Loucy (cell line): ENCODE measurements at regions not wholly inside any gene's neighbourhood (a gene's known extent, or its start where the extent isn't known, plus 50 kb on each side); places are given as distances from the start of the nearest gene placed in this dataset.

Experiments used
- H2AFZ ChIP-seq: fragments of 200-600 bp; sonication (generic); 2 replicates; pipeline ENCODE4 v1.6.0; 2016; ENCODE audit warnings: antibody characterized with exemption, mild to moderate bottlenecking, low read length, moderate library complexity
- H3F3A ChIP-seq: fragments of 200-600 bp; 2 replicates; pipeline ENCODE4 v1.6.0; 2016; ENCODE audit warnings: antibody characterized with exemption, low read depth, mild to moderate bottlenecking
- H3K27me3 ChIP-seq: fragments of 200-600 bp; sonication (generic); 2 replicates; pipeline ENCODE4 v1.6.1; 2014; ENCODE audit warnings: low read length, mild to moderate bottlenecking; ENCODE audit not compliant: insufficient read depth, poor library complexity, severe bottlenecking
- H3K36me3 ChIP-seq: fragments of 200-600 bp; sonication (generic); 2 replicates; pipeline ENCODE4 v1.6.1; 2016; ENCODE audit warnings: low read length; ENCODE audit not compliant: insufficient read depth
- H3K4me1 ChIP-seq: fragments of 200-600 bp; sonication (generic); 2 replicates; pipeline ENCODE4 v1.5.1; 2014; ENCODE audit warnings: low read length, mild to moderate bottlenecking; ENCODE audit not compliant: insufficient read depth, poor library complexity, severe bottlenecking
- H3K4me2 ChIP-seq: fragments of 200-600 bp; sonication (generic); 2 replicates; pipeline ENCODE4 v1.6.0; 2014; ENCODE audit warnings: antibody characterized with exemption, low read length, low read depth, mild to moderate bottlenecking; ENCODE audit not compliant: poor library complexity, severe bottlenecking
- H3K4me3 ChIP-seq: fragments of 200-600 bp; sonication (generic); 2 replicates; pipeline ENCODE4 v1.5.1; 2014; ENCODE audit warnings: low read length, mild to moderate bottlenecking, mixed read lengths; ENCODE audit not compliant: poor library complexity, severe bottlenecking
- H3K79me2 ChIP-seq: fragments of 200-600 bp; sonication (generic); 2 replicates; pipeline ENCODE4 v1.6.1; 2014; ENCODE audit warnings: low read length; ENCODE audit not compliant: insufficient read depth
- H3K9ac ChIP-seq: fragments of 200-600 bp; sonication (generic); 2 replicates; pipeline ENCODE4 v1.6.0; 2014; ENCODE audit warnings: mild to moderate bottlenecking, low read depth, low read length, moderate library complexity; ENCODE audit not compliant: poor library complexity, severe bottlenecking
- H3K9me2 ChIP-seq: fragments of 200-600 bp; sonication (generic); replicated peaks from 2 replicates; pipeline ENCODE4 v1.6.1; 2016; ENCODE audit warnings: low read depth, low read length, mixed read lengths
- H3K9me3 ChIP-seq: fragments of 200-600 bp; sonication (generic); 2 replicates; pipeline ENCODE4 v1.6.1; 2014; ENCODE audit warnings: mild to moderate bottlenecking, antibody characterized with exemption, low read length, low read depth; ENCODE audit not compliant: insufficient read depth
- H4K20me1 ChIP-seq: fragments of 200-600 bp; sonication (generic); 2 replicates; pipeline ENCODE4 v1.6.0; 2014; ENCODE audit warnings: antibody characterized with exemption, low read length, mild to moderate bottlenecking; ENCODE audit not compliant: insufficient read depth, poor library complexity, severe bottlenecking
- EZH2phosphoT487 ChIP-seq: fragments of 200-600 bp; IDR thresholded peaks from 2 replicates; pipeline ENCODE4 v1.6.1; 2018; ENCODE audit warnings: antibody characterized with exemption, mild to moderate bottlenecking, moderate library complexity, borderline replicate concordance
- TF ChIP-seq, protein P1 (sequence below): fragments of 200-600 bp; sonication (generic); conservative IDR thresholded peaks from 2 replicates; pipeline ENCODE4 v1.5.1; 2014; ENCODE audit warnings: mild to moderate bottlenecking, antibody characterized with exemption, low read length

DNA sequence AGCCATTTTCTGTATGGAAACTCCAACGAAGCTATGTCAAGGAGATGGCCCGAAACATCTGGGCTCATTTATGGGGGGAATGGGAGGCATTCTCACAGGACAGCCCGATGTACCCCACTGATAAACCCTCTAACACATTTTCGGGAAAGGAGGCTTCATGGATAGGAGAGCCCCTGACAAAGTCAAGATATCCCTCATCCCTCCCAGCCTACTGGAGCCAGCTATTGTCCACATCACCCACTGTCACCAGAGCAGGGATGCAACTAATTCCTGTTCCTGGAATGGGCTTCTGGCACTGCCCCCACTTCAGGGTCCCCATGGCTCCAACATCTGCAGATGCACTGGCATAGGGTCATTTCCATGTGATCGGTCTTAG lies 98.2 kb upstream of the BMPER start:
- TF ChIP-seq, protein P1, sequence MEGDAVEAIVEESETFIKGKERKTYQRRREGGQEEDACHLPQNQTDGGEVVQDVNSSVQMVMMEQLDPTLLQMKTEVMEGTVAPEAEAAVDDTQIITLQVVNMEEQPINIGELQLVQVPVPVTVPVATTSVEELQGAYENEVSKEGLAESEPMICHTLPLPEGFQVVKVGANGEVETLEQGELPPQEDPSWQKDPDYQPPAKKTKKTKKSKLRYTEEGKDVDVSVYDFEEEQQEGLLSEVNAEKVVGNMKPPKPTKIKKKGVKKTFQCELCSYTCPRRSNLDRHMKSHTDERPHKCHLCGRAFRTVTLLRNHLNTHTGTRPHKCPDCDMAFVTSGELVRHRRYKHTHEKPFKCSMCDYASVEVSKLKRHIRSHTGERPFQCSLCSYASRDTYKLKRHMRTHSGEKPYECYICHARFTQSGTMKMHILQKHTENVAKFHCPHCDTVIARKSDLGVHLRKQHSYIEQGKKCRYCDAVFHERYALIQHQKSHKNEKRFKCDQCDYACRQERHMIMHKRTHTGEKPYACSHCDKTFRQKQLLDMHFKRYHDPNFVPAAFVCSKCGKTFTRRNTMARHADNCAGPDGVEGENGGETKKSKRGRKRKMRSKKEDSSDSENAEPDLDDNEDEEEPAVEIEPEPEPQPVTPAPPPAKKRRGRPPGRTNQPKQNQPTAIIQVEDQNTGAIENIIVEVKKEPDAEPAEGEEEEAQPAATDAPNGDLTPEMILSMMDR = no peak
- TF ChIP-seq EZH2phosphoT487 = no peak
- no peaks in the 10 kb centered on the region for H3F3A ChIP-seq

DNA sequence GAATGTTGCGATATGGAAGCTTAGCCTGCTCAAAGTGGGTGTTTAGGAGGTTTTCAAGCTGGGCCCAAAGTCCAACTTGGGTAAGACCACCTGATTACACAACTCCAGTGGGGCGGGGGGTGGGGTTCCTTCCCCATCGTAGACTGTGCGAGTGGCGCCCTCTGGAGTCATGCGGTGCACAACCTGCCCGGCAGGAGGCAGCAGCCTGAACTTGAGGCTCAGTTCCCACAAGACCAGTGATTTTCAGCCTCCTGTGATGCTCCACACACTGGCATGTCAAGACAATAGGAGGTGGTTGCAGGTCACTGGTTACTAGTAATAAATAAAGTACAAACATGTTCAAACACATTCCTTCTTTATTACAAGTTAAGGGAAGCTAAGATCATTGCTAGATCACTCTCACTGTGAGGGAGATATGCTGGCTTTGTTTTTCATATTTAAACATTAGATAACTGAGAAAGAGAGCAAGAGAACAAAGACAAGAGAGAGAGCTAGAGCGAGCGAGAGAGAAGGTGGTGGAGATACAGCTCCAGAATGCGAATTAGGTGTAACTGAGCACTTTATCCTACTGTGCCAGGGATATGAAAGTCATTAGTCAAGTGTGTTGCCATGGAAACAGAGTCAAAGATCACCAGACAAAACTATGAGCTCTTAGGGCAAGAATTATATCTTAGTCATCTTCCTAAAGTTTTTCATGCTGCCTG lies 97.4 kb upstream of the BMPER start:
- no peaks in the 10 kb centered on the region for H3K4me1 ChIP-seq
- no peaks in the 10 kb centered on the region for H3K9me3 ChIP-seq
- no peak overlapping the region for H2AFZ ChIP-seq
- no peak overlapping the region for H3K9ac ChIP-seq
- no peaks in the 10 kb centered on the region for H3F3A ChIP-seq
- no peak for TF ChIP-seq EZH2phosphoT487
- TF ChIP-seq, protein P1 = peak; percentile 81
- H3K4me3 ChIP-seq = no peak overlapping the region
- no peaks in the 10 kb centered on the region for H3K9me2 ChIP-seq
- H3K36me3 ChIP-seq = no peaks in the 10 kb centered on the region
- H3K4me2 ChIP-seq = no peak overlapping the region
- H3K27me3 ChIP-seq = no peaks in the 10 kb centered on the region
- H4K20me1 ChIP-seq = no peaks in the 10 kb centered on the region
- no peaks in the 10 kb centered on the region for H3K79me2 ChIP-seq

More for the DNA sequence above, 98.2 kb upstream of the BMPER start:
- H3K27me3 ChIP-seq = no peaks in the 10 kb centered on the region
- H4K20me1 ChIP-seq = no peaks in the 10 kb centered on the region
- H3K9me3 ChIP-seq = no peaks in the 10 kb centered on the region
- no peak overlapping the region for H2AFZ ChIP-seq
- H3K4me3 ChIP-seq = no peak overlapping the region
- H3K79me2 ChIP-seq = no peaks in the 10 kb centered on the region
- H3K36me3 ChIP-seq = no peaks in the 10 kb centered on the region
- no peaks in the 10 kb centered on the region for H3K4me1 ChIP-seq
- no peak overlapping the region for H3K4me2 ChIP-seq
- H3K9ac ChIP-seq = no peak overlapping the region
- H3K9me2 ChIP-seq = no peaks in the 10 kb centered on the region

DNA sequence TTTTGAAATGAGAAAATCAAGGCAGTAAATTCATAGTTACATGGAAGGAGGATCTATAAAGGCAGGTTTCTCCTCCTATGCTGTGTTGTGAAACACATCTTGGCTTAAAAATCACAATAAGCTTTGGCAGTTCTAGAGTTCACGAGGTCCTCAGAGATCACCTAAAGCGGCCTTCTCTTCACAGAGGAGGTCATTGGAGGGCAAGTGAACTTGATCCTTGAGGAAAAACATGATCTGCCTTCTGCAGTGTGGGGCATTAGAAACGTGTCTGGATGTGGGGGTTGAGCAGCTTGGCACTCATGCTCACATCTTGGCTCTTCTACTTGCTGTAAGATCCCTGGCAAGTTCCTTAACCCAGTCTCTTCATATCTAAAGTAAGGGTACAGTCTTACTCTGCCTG lies 96.1 kb upstream of the BMPER start:
- TF ChIP-seq, protein P1 = no peak
- no peak for TF ChIP-seq EZH2phosphoT487
- H2AFZ ChIP-seq = no peak overlapping the region
- no peak overlapping the region for H3K4me3 ChIP-seq
- no peaks in the 10 kb centered on the region for H3F3A ChIP-seq
- H3K27me3 ChIP-seq = no peaks in the 10 kb centered on the region
- no peaks in the 10 kb centered on the region for H3K4me1 ChIP-seq
- H4K20me1 ChIP-seq = no peaks in the 10 kb centered on the region
- no peaks in the 10 kb centered on the region for H3K9me2 ChIP-seq
- H3K9me3 ChIP-seq = no peaks in the 10 kb centered on the region
- H3K79me2 ChIP-seq = no peaks in the 10 kb centered on the region
- no peak overlapping the region for H3K9ac ChIP-seq
- H3K36me3 ChIP-seq = no peaks in the 10 kb centered on the region
- H3K4me2 ChIP-seq = no peak overlapping the region
